ENCODE measurements at regions not wholly inside any gene's neighbourhood (a gene's known extent, or its start where the extent isn't known, plus 50 kb on each side); places are given as distances from the start of the nearest gene placed in this dataset.

- DNase-seq (ENCODE audit: low spot score), result no peak
- H3K27ac ChIP-seq, result no peak overlapping the region
- TF ChIP-seq, protein P1, sequence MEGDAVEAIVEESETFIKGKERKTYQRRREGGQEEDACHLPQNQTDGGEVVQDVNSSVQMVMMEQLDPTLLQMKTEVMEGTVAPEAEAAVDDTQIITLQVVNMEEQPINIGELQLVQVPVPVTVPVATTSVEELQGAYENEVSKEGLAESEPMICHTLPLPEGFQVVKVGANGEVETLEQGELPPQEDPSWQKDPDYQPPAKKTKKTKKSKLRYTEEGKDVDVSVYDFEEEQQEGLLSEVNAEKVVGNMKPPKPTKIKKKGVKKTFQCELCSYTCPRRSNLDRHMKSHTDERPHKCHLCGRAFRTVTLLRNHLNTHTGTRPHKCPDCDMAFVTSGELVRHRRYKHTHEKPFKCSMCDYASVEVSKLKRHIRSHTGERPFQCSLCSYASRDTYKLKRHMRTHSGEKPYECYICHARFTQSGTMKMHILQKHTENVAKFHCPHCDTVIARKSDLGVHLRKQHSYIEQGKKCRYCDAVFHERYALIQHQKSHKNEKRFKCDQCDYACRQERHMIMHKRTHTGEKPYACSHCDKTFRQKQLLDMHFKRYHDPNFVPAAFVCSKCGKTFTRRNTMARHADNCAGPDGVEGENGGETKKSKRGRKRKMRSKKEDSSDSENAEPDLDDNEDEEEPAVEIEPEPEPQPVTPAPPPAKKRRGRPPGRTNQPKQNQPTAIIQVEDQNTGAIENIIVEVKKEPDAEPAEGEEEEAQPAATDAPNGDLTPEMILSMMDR (conservative IDR thresholded peaks at IDR 0.05; ENCODE audit: low read depth), result no peak
- ChIA-PET POLR2A (ENCODE audit: low non-redundant PET) (no interaction called here), CTCF (no interaction called here)
Measured at GRCh38 chr2:21748501-21748900, 624.7 kb downstream of the TDRD15 start.

DNA sequence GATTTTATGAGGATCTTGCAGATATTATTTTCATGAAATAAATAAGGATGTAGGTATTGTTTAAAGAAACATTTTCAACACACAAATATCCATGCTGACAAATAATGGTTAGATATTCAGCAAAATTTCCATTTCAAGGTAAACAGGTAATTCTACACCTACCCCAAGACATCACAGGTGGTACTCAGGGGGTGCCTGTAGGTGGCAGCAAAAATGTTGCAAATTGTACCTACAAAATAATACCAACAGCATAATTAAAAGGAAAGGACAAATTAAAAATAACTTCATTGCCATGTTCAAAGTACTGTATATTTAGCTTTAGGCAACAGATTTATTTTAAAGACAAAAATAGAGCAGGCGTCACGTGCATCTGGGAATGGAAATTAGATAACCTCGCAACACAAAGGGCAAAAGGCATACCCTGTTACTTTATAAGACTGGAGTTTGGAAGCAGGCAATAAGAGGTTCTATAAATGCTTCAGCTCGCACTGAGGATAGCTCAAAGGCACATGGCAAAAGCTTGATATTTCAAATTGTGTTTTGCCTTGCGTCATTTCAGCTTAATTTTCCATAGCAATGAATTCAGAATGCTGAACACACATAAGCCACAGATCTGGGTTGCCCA lies 630.5 kb downstream of the TDRD15 start:
- POLR2A ChIA-PET (ENCODE audit: low non-redundant PET), result no interaction called here
- TF ChIP-seq, protein P1 (conservative IDR thresholded peaks at IDR 0.05; ENCODE audit: low read depth), result peak; percentile 24; the same call in 1 of the 2 replicates
- no peak overlapping the region for H3K27ac ChIP-seq
- DNase-seq (ENCODE audit: low spot score), result no peak
- CTCF ChIA-PET, result interaction anchor here (0.5 kb wide), 1 partner anchor 956 kb away, joined by 3 read pairs; no protein-coding TSS in a partner anchor

GRCh38 chr2:21757805-21758430 lies 634.1 kb downstream of the TDRD15 start:
- POLR2A ChIA-PET (ENCODE audit: low non-redundant PET), result no interaction called here
- TF ChIP-seq, protein P1 (conservative IDR thresholded peaks at IDR 0.05; ENCODE audit: low read depth), result no peak
- H3K27ac ChIP-seq, result no peak overlapping the region
- CTCF ChIA-PET, result no interaction called here
- DNase-seq (ENCODE audit: low spot score), result no peak

GRCh38 chr2:21759819-21760218 lies 636.1 kb downstream of the TDRD15 start:
- H3K27ac ChIP-seq, result no peak overlapping the region
- ChIA-PET CTCF (no interaction called here), POLR2A (ENCODE audit: low non-redundant PET) (no interaction called here)
- no peak for DNase-seq (ENCODE audit: low spot score)
- TF ChIP-seq, protein P1 (conservative IDR thresholded peaks at IDR 0.05; ENCODE audit: low read depth), result no peak

- H3K27ac ChIP-seq, result no peak overlapping the region
- no peak for DNase-seq (ENCODE audit: low spot score)
- POLR2A ChIA-PET (ENCODE audit: low non-redundant PET), result no interaction called here
- CTCF ChIA-PET, result no interaction called here
- TF ChIP-seq, protein P1 (conservative IDR thresholded peaks at IDR 0.05; ENCODE audit: low read depth), result no peak
Measured at GRCh38 chr2:21761361-21761760, 637.6 kb downstream of the TDRD15 start.

DNA sequence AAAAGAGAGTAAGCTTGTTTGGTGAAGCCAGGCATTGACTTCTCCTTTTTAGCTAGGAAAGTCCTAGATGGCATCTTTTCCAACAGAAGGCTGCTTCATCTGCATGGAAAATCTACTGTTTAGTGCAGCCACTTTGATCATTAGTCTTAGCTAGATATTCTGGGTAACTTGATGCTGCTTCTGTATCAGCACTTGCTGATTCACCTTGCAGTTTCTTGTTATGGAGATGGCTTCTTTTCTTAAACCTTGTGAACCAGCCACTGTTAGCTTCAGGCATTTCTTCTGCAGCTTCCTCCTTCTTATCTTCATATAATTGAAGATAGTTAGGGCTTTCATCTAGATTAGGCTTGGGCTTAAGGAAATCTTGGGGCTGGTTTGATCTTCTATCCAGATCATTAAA lies 639.7 kb downstream of the TDRD15 start:
- ChIA-PET CTCF (interaction anchor here (0.6 kb wide), 1 partner anchor 12 kb away, joined by 3 read pairs; no protein-coding TSS in a partner anchor), POLR2A (ENCODE audit: low non-redundant PET) (no interaction called here)
- no peak overlapping the region for H3K27ac ChIP-seq
- TF ChIP-seq, protein P1 (conservative IDR thresholded peaks at IDR 0.05; ENCODE audit: low read depth), result no peak
- no peak for DNase-seq (ENCODE audit: low spot score)
